ENCODE measurements at regions not wholly inside any gene's neighbourhood (a gene's known extent, or its start where the extent isn't known, plus 50 kb on each side); places are given as distances from the start of the nearest gene placed in this dataset.
A peak's percentile ranks its signal among the peaks of the same experiment; 100 is the strongest.

DNA sequence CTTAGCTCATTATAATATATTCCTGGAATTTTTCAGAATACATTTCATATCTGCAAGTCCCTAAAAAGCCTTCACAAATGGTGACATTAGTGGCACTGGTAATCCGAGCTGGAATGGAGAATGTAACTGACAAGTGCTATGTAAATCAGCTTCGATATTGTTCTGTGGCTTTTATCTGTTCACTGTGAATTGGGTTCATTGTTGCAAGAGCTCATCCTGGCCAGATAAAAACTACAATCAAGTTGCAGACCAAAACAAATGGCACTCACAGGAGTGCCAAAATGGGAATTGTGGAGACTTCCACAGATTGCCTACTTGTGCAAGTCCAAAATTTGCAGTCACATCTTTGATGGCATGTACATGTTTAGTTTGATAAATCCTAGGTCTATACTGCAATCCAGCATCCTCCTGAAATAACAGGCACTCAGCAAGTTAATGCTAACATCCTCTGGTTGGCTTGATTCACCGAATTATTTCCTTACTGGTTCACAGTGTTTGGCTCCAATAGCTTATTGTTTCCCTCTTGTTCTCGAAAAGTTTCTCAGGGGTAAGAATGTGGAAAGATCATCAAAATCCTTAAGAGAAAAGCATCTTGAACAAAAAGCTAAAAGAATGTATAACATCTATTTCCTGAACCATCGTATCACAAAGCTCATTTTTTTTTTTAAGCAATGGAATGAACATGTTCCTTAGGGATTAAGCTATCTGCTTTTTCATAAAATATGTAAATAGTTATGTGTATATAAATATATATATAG, 904.9 kb downstream of the CENPC start:
- no peak for DNase-seq (ENCODE audit: low read depth in 2 of 2)
- H3K4me2 ChIP-seq (ENCODE audit: extremely low read depth, insufficient read depth, low read length), result no peak overlapping the region
- H3K4me3 ChIP-seq (replicated peaks in 1 of 4; ENCODE audit: control extremely low read depth in 1 of 4, insufficient read depth in 1 of 4, low read depth in 3 of 4, low read length in 4 of 4), result no peak overlapping the region
- TF ChIP-seq, protein P1, sequence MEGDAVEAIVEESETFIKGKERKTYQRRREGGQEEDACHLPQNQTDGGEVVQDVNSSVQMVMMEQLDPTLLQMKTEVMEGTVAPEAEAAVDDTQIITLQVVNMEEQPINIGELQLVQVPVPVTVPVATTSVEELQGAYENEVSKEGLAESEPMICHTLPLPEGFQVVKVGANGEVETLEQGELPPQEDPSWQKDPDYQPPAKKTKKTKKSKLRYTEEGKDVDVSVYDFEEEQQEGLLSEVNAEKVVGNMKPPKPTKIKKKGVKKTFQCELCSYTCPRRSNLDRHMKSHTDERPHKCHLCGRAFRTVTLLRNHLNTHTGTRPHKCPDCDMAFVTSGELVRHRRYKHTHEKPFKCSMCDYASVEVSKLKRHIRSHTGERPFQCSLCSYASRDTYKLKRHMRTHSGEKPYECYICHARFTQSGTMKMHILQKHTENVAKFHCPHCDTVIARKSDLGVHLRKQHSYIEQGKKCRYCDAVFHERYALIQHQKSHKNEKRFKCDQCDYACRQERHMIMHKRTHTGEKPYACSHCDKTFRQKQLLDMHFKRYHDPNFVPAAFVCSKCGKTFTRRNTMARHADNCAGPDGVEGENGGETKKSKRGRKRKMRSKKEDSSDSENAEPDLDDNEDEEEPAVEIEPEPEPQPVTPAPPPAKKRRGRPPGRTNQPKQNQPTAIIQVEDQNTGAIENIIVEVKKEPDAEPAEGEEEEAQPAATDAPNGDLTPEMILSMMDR (conservative IDR thresholded peaks at IDR 0.05 in 1 of 2, IDR thresholded peaks at IDR 0.05 in 1 of 2; ENCODE audit: low read depth in 1 of 2, low read length in 2 of 2), result no peak
- H3K27ac ChIP-seq (ENCODE audit: insufficient read depth, low read length), result no peak overlapping the region
- no peaks in the 10 kb centered on the region for H3K9me3 ChIP-seq (ENCODE audit: control insufficient read depth, insufficient read depth, low read depth, low read length)
- no peaks in the 10 kb centered on the region for H3K36me3 ChIP-seq (ENCODE audit: control insufficient read depth, insufficient read depth, low read length)
- no peak overlapping the region for H2AFZ ChIP-seq (ENCODE audit: low read length)
- no peaks in the 10 kb centered on the region for H3K4me1 ChIP-seq (ENCODE audit: control insufficient read depth, extremely low read depth, insufficient read depth, low read length)
- no peak overlapping the region for H3K9ac ChIP-seq (ENCODE audit: insufficient read depth, low read length)
- H3K27me3 ChIP-seq (ENCODE audit: control insufficient read depth, insufficient read depth, low read length), result no peaks in the 10 kb centered on the region
- no peaks in the 10 kb centered on the region for H4K20me1 ChIP-seq (ENCODE audit: control insufficient read depth, extremely low read depth, insufficient read depth, low read length)
- no peaks in the 10 kb centered on the region for H3K79me2 ChIP-seq (ENCODE audit: control insufficient read depth, insufficient read depth, low read length)

DNA sequence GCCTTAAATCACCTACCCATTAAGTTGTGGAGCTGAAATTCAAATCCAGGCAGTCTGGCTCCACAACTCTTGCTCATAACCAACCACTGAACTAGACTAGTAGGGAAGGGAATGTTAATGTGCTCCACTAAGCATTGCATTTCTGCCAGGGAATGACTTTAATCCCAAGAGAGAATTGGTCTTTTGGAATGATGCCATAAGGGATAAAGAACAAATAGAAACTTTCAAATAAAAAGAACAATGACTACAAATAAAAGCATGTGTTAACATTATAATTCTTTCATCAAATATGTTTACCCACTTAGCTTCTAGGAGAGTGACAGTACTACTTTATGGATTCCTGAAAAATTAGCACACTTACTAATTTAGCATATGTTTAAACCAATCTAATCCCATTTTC, 905.9 kb downstream of the CENPC start:
- Histone ChIP-seq H3K4me3 (replicated peaks in 1 of 4; ENCODE audit: control extremely low read depth in 1 of 4, insufficient read depth in 1 of 4, low read depth in 3 of 4, low read length in 4 of 4) (no peak overlapping the region), H3K4me1 (ENCODE audit: control insufficient read depth, extremely low read depth, insufficient read depth, low read length) (no peaks in the 10 kb centered on the region), H3K36me3 (ENCODE audit: control insufficient read depth, insufficient read depth, low read length) (no peaks in the 10 kb centered on the region), H3K9ac (ENCODE audit: insufficient read depth, low read length) (no peak overlapping the region), H3K27ac (ENCODE audit: insufficient read depth, low read length) (no peak overlapping the region), H2AFZ (ENCODE audit: low read length) (no peak overlapping the region), H4K20me1 (ENCODE audit: control insufficient read depth, extremely low read depth, insufficient read depth, low read length) (no peaks in the 10 kb centered on the region), H3K4me2 (ENCODE audit: extremely low read depth, insufficient read depth, low read length) (no peak overlapping the region), H3K27me3 (ENCODE audit: control insufficient read depth, insufficient read depth, low read length) (no peaks in the 10 kb centered on the region), H3K79me2 (ENCODE audit: control insufficient read depth, insufficient read depth, low read length) (no peaks in the 10 kb centered on the region), H3K9me3 (ENCODE audit: control insufficient read depth, insufficient read depth, low read depth, low read length) (no peaks in the 10 kb centered on the region)
- TF ChIP-seq, protein P1 (conservative IDR thresholded peaks at IDR 0.05 in 1 of 2, IDR thresholded peaks at IDR 0.05 in 1 of 2; ENCODE audit: low read depth in 1 of 2, low read length in 2 of 2), result no peak
- no peak for TF ChIP-seq EZH2 (IDR thresholded peaks at IDR 0.05; ENCODE audit: low read length, missing control alignments)
- DNase-seq (ENCODE audit: low read depth in 2 of 2), result peak in 1 of 2 donors; percentile 38

DNA sequence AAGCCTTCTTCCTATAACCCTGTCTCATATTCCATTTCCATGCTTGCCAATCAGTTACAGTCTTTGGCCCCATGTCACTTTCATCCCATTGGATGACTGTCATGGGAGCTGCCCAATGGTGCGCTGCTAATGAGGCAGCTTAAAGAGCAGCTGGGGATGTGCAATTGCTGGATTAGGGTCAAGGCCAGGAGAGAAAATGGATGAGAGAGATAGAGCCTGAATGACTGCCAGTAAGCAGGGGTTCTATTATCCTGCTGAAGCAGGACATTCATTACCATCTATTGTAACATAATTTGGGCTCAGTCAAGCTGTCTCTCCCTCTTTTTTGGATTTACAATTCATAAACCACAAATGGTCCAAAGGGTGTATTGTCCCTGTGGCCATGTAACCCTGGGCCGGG, 909.0 kb downstream of the CENPC start:
- no peak overlapping the region for H3K4me2 ChIP-seq (ENCODE audit: extremely low read depth, insufficient read depth, low read length)
- H3K9me3 ChIP-seq (ENCODE audit: control insufficient read depth, insufficient read depth, low read depth, low read length), result no peaks in the 10 kb centered on the region
- no peak overlapping the region for H3K9ac ChIP-seq (ENCODE audit: insufficient read depth, low read length)
- no peak overlapping the region for H2AFZ ChIP-seq (ENCODE audit: low read length)
- H3K4me1 ChIP-seq (ENCODE audit: control insufficient read depth, extremely low read depth, insufficient read depth, low read length), result no peaks in the 10 kb centered on the region
- H3K36me3 ChIP-seq (ENCODE audit: control insufficient read depth, insufficient read depth, low read length), result no peaks in the 10 kb centered on the region
- DNase-seq (ENCODE audit: low read depth in 2 of 2), result no peak
- no peaks in the 10 kb centered on the region for H3K27me3 ChIP-seq (ENCODE audit: control insufficient read depth, insufficient read depth, low read length)
- no peaks in the 10 kb centered on the region for H3K79me2 ChIP-seq (ENCODE audit: control insufficient read depth, insufficient read depth, low read length)
- TF ChIP-seq EZH2 (IDR thresholded peaks at IDR 0.05; ENCODE audit: low read length, missing control alignments), result no peak
- TF ChIP-seq, protein P1 (conservative IDR thresholded peaks at IDR 0.05 in 1 of 2, IDR thresholded peaks at IDR 0.05 in 1 of 2; ENCODE audit: low read depth in 1 of 2, low read length in 2 of 2), result no peak
- H3K4me3 ChIP-seq (replicated peaks in 1 of 4; ENCODE audit: control extremely low read depth in 1 of 4, insufficient read depth in 1 of 4, low read depth in 3 of 4, low read length in 4 of 4), result no peak overlapping the region
- no peaks in the 10 kb centered on the region for H4K20me1 ChIP-seq (ENCODE audit: control insufficient read depth, extremely low read depth, insufficient read depth, low read length)
- no peak overlapping the region for H3K27ac ChIP-seq (ENCODE audit: insufficient read depth, low read length)
